Cardiac muscle cell (in vitro differentiated cells and primary cell): ENCODE measurements at regions not wholly inside any gene's neighbourhood (a gene's known extent, or its start where the extent isn't known, plus 50 kb on each side); places are given as distances from the start of the nearest gene placed in this dataset.
"Not testable (repeated sequence)": the region's sequence is repeated elsewhere in the genome, so short reads cannot be mapped to it uniquely, and the experiment has no call there.

Source experiments
- DNase-seq, 2 donors: peaks; one replicate each; pipeline versions ENCODE4 v3.0.0 to v3.0.0-alpha.2; 2010 to 2017; ENCODE audit warnings: low read depth in 1 of 2, low spot score in 1 of 2
- H3K27ac ChIP-seq: fragments of 200-600 bp; sonication (generic); 2 replicates; pipeline ENCODE4 v1.5.1; 2016
- H3K27me3 ChIP-seq: fragments of 200-600 bp; sonication (generic); 2 replicates; pipeline ENCODE4 v1.6.0; 2016; ENCODE audit warnings: control low read depth
- H3K36me3 ChIP-seq: fragments of 200-600 bp; sonication (generic); 2 replicates; pipeline ENCODE4 v1.5.1; 2016; ENCODE audit warnings: control low read depth
- H3K4me1 ChIP-seq: fragments of 200-600 bp; sonication (generic); 2 replicates; pipeline ENCODE4 v1.8.1; 2017; ENCODE audit warnings: low read depth, mild to moderate bottlenecking, mixed run types
- H3K4me3 ChIP-seq: fragments of 200-600 bp; sonication (generic); 2 replicates; pipeline ENCODE4 v1.5.1; 2016; ENCODE audit warnings: mild to moderate bottlenecking
- H3K9me3 ChIP-seq: fragments of 200-600 bp; sonication (generic); 2 replicates; pipeline ENCODE4 v1.5.1; 2017; ENCODE audit warnings: low read depth, mild to moderate bottlenecking, control low read depth
- CTCF ChIP-seq: IDR thresholded peaks from 2 replicates; pipeline ENCODE4 v1.5.1; 2012; ENCODE audit warnings: low read depth, mild to moderate bottlenecking, low read length

DNA sequence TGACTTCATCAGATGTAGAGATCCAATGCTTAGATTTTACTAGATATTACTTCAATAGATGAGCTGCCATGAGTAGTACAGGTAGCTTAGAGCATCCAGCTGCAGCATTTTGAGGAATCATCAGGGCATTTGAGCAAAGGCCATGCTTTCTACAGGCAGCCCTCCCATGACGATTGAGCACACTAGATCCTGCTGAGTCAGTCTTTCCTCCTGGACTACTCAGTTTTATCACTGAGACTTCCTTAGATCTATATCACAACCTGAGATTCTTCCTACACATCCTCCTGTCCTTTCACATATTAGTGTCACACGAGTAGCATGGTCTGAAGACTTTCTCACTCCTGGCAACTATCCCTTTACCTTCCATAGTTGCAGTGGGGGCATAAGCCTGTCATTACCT is 1401.8 kb downstream of the FSCB start:
- no peak for DNase-seq
- Histone ChIP-seq H3K27ac (no peak overlapping the region), H3K4me3 (no peak overlapping the region), H3K27me3 (no peaks in the 10 kb centered on the region), H3K36me3 (no peaks in the 10 kb centered on the region), H3K9me3 (no peaks in the 10 kb centered on the region), H3K4me1 (no peaks in the 10 kb centered on the region)
- TF ChIP-seq CTCF, result no peak

GRCh38 chr14:43090380-43090779 is 1416.7 kb downstream of the FSCB start:
- Histone ChIP-seq H3K36me3 (no peaks in the 10 kb centered on the region), H3K27me3 (no peaks in the 10 kb centered on the region), H3K9me3 (no peaks in the 10 kb centered on the region), H3K27ac (no peak overlapping the region), H3K4me1 (no peaks in the 10 kb centered on the region), H3K4me3 (no peak overlapping the region)
- no peak for DNase-seq
- TF ChIP-seq CTCF, result no peak

- Histone ChIP-seq H3K4me3 (no peak overlapping the region), H3K27ac (no peak overlapping the region), H3K9me3 (no peaks in the 10 kb centered on the region), H3K36me3 (no peaks in the 10 kb centered on the region), H3K4me1 (no peaks in the 10 kb centered on the region), H3K27me3 (no peaks in the 10 kb centered on the region)
- no peak for TF ChIP-seq CTCF
- no peak for DNase-seq
Observed at GRCh38 chr14:43087666-43088065, 1419.4 kb downstream of the FSCB start.

DNA sequence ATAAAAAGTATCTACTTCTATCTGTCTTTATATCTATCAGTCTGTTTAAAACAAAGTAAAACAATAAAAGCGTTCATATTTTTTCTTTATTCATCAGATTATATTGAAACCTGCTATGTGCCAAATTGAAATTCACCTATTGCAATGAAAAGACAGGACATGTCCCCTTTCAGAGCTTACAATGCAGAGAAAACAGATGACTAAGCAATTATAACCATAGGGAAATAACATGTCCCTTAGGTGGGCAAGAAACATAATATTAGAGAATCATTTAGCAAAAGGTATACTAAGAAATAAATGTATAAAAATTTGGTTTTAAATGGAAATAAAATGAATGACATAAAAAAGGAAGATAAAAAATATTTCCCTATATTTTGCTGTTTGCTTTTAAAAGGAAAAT is 1421.3 kb downstream of the FSCB start:
- H3K36me3 ChIP-seq, result no peaks in the 10 kb centered on the region
- DNase-seq, result no peak
- H3K4me1 ChIP-seq, result no peaks in the 10 kb centered on the region
- no peaks in the 10 kb centered on the region for H3K27me3 ChIP-seq
- no peak for TF ChIP-seq CTCF
- H3K27ac ChIP-seq, result no peak overlapping the region
- no peak overlapping the region for H3K4me3 ChIP-seq
- no peaks in the 10 kb centered on the region for H3K9me3 ChIP-seq

DNA sequence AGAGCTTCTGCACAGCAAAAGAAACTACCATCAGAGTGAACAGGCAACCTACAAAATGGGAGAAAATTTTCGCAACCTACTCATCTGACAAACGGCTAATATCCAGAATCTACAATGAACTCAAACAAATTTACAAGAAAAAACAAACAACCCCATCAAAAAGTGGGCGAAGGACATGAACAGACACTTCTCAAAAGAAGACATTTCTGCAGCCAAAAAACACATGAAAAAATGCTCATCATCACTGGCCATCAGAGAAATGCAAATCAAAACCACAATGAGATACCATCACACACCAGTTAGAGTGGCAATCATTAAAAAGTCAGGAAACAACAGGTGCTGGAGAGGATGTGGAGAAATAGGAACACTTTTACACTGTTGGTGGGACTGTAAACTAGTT is 1439.7 kb downstream of the FSCB start:
- H3K4me3 ChIP-seq, H3K9me3 ChIP-seq, H3K36me3 ChIP-seq, H3K27ac ChIP-seq, H3K27me3 ChIP-seq, H3K4me1 ChIP-seq, DNase-seq: not testable (repeated sequence)

DNA sequence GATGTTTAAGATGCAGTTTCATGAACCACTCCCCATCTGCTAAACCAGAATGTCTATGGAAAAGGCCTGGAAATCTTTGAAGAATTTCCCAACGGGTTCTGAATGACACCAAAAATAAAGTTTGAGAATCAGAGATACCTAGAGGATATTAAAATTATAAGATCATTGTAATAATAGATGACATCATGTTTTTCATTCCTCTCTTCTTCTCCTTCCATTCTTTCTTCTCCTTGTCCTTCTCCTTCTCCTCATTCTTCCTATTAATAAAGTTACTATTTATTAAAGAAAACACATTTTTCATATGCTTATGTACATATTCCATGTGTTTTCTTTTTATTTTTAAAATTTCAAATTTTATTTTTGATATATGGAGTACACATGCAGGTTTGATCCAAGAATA is 1449.4 kb downstream of the LRFN5 start:
- no peak overlapping the region for H3K4me3 ChIP-seq
- no peaks in the 10 kb centered on the region for H3K9me3 ChIP-seq
- no peaks in the 10 kb centered on the region for H3K36me3 ChIP-seq
- TF ChIP-seq CTCF, result no peak
- H3K4me1 ChIP-seq, result no peaks in the 10 kb centered on the region
- no peaks in the 10 kb centered on the region for H3K27me3 ChIP-seq
- no peak overlapping the region for H3K27ac ChIP-seq
- DNase-seq, result no peak
